ENCODE measurements at regions not wholly inside any gene's neighbourhood (a gene's known extent, or its start where the extent isn't known, plus 50 kb on each side); places are given as distances from the start of the nearest gene placed in this dataset.

- TF ChIP-seq POLR2AphosphoS5 (IDR thresholded peaks at IDR 0.05; ENCODE audit: borderline replicate concordance, low read depth, low read length) (no peak), EZH2 (IDR thresholded peaks at IDR 0.05) (no peak), FOXP2 (optimal IDR thresholded peaks at IDR 0.05; ENCODE audit: control extremely low read depth, extremely low read length, insufficient read depth) (no peak)
- Histone ChIP-seq H3K9me3 (ENCODE audit: low read depth, low read length) (no peaks in the 10 kb centered on the region), H3K9ac (ENCODE audit: insufficient read length) (no peak overlapping the region), H3K4me3 (no peak overlapping the region), H3K36me3 (ENCODE audit: insufficient read depth, low read length) (no peaks in the 10 kb centered on the region), H3K27ac (no peak overlapping the region)
- no peak for DNase-seq (ENCODE audit: low read depth, low spot score)
Measured at GRCh38 chr10:78550090-78550489, 516.4 kb downstream of the RPS24 start.

- TF ChIP-seq FOXP2 (optimal IDR thresholded peaks at IDR 0.05; ENCODE audit: control extremely low read depth, extremely low read length, insufficient read depth), result no peak
- no peak for TF ChIP-seq POLR2AphosphoS5 (IDR thresholded peaks at IDR 0.05; ENCODE audit: borderline replicate concordance, low read depth, low read length)
- no peak for TF ChIP-seq EZH2 (IDR thresholded peaks at IDR 0.05)
- H3K27ac ChIP-seq, result no peak overlapping the region
Measured at GRCh38 chr10:78550716-78551115, 517.1 kb downstream of the RPS24 start.

GRCh38 chr10:78551184-78552005 is 517.4 kb upstream of the ZMIZ1 start:
- Histone ChIP-seq H3K27ac (no peak overlapping the region), H3K9ac (ENCODE audit: insufficient read length) (no peak overlapping the region), H3K9me3 (ENCODE audit: low read depth, low read length) (no peaks in the 10 kb centered on the region), H3K4me3 (no peak overlapping the region), H3K36me3 (ENCODE audit: insufficient read depth, low read length) (no peaks in the 10 kb centered on the region)
- DNase-seq (ENCODE audit: low read depth, low spot score), result no peak
- no peak for TF ChIP-seq FOXP2 (optimal IDR thresholded peaks at IDR 0.05; ENCODE audit: control extremely low read depth, extremely low read length, insufficient read depth)
- TF ChIP-seq POLR2AphosphoS5 (IDR thresholded peaks at IDR 0.05; ENCODE audit: borderline replicate concordance, low read depth, low read length), result no peak
- TF ChIP-seq EZH2 (IDR thresholded peaks at IDR 0.05), result no peak

More at GRCh38 chr10:78550716-78551115, 517.1 kb downstream of the RPS24 start:
- H3K9ac ChIP-seq (ENCODE audit: insufficient read length), result no peak overlapping the region
- DNase-seq (ENCODE audit: low read depth, low spot score), result no peak
- H3K4me3 ChIP-seq, result no peak overlapping the region
- H3K36me3 ChIP-seq (ENCODE audit: insufficient read depth, low read length), result no peaks in the 10 kb centered on the region
- H3K9me3 ChIP-seq (ENCODE audit: low read depth, low read length), result no peaks in the 10 kb centered on the region

- DNase-seq (ENCODE audit: low read depth, low spot score), result no peak
- TF ChIP-seq EZH2 (IDR thresholded peaks at IDR 0.05) (no peak), FOXP2 (optimal IDR thresholded peaks at IDR 0.05; ENCODE audit: control extremely low read depth, extremely low read length, insufficient read depth) (no peak), POLR2AphosphoS5 (IDR thresholded peaks at IDR 0.05; ENCODE audit: borderline replicate concordance, low read depth, low read length) (no peak)
- Histone ChIP-seq H3K36me3 (ENCODE audit: insufficient read depth, low read length) (no peaks in the 10 kb centered on the region), H3K9me3 (ENCODE audit: low read depth, low read length) (no peaks in the 10 kb centered on the region), H3K9ac (ENCODE audit: insufficient read length) (no peak overlapping the region), H3K27ac (0 out of 2 replicates have a peak overlapping the region, but pooled peaks have one; percentile 42), H3K4me3 (no peak overlapping the region)
Measured at GRCh38 chr10:78552261-78552811, 516.4 kb upstream of the ZMIZ1 start.

- Histone ChIP-seq H3K9ac (ENCODE audit: insufficient read length) (no peak overlapping the region), H3K36me3 (ENCODE audit: insufficient read depth, low read length) (no peaks in the 10 kb centered on the region), H3K27ac (no peak overlapping the region), H3K4me3 (no peak overlapping the region), H3K9me3 (ENCODE audit: low read depth, low read length) (no peaks in the 10 kb centered on the region)
- DNase-seq (ENCODE audit: low read depth, low spot score), result no peak
- TF ChIP-seq EZH2 (IDR thresholded peaks at IDR 0.05), result no peak
- TF ChIP-seq FOXP2 (optimal IDR thresholded peaks at IDR 0.05; ENCODE audit: control extremely low read depth, extremely low read length, insufficient read depth), result no peak
- no peak for TF ChIP-seq POLR2AphosphoS5 (IDR thresholded peaks at IDR 0.05; ENCODE audit: borderline replicate concordance, low read depth, low read length)
Measured at GRCh38 chr10:78553792-78554191, 515.0 kb upstream of the ZMIZ1 start.

- Histone ChIP-seq H3K9me3 (ENCODE audit: low read depth, low read length) (no peaks in the 10 kb centered on the region), H3K9ac (ENCODE audit: insufficient read length) (no peak overlapping the region), H3K4me3 (no peak overlapping the region), H3K36me3 (ENCODE audit: insufficient read depth, low read length) (no peaks in the 10 kb centered on the region), H3K27ac (no peak overlapping the region)
- TF ChIP-seq EZH2 (IDR thresholded peaks at IDR 0.05) (no peak), FOXP2 (optimal IDR thresholded peaks at IDR 0.05; ENCODE audit: control extremely low read depth, extremely low read length, insufficient read depth) (no peak), POLR2AphosphoS5 (IDR thresholded peaks at IDR 0.05; ENCODE audit: borderline replicate concordance, low read depth, low read length) (no peak)
- DNase-seq (ENCODE audit: low read depth, low spot score), result no peak
Measured at GRCh38 chr10:78555128-78555527, 513.6 kb upstream of the ZMIZ1 start.

- Histone ChIP-seq H3K4me3 (no peak overlapping the region), H3K9ac (ENCODE audit: insufficient read length) (no peak overlapping the region), H3K36me3 (ENCODE audit: insufficient read depth, low read length) (no peaks in the 10 kb centered on the region), H3K27ac (no peak overlapping the region), H3K9me3 (ENCODE audit: low read depth, low read length) (no peaks in the 10 kb centered on the region)
- no peak for DNase-seq (ENCODE audit: low read depth, low spot score)
- TF ChIP-seq FOXP2 (optimal IDR thresholded peaks at IDR 0.05; ENCODE audit: control extremely low read depth, extremely low read length, insufficient read depth), result no peak
- no peak for TF ChIP-seq POLR2AphosphoS5 (IDR thresholded peaks at IDR 0.05; ENCODE audit: borderline replicate concordance, low read depth, low read length)
- TF ChIP-seq EZH2 (IDR thresholded peaks at IDR 0.05), result no peak
Measured at GRCh38 chr10:78556705-78557432, 511.9 kb upstream of the ZMIZ1 start.

- no peak for DNase-seq (ENCODE audit: low read depth, low spot score)
- TF ChIP-seq EZH2 (IDR thresholded peaks at IDR 0.05) (no peak), FOXP2 (optimal IDR thresholded peaks at IDR 0.05; ENCODE audit: control extremely low read depth, extremely low read length, insufficient read depth) (no peak), POLR2AphosphoS5 (IDR thresholded peaks at IDR 0.05; ENCODE audit: borderline replicate concordance, low read depth, low read length) (no peak)
- Histone ChIP-seq H3K36me3 (ENCODE audit: insufficient read depth, low read length) (no peaks in the 10 kb centered on the region), H3K4me3 (no peak overlapping the region), H3K9ac (ENCODE audit: insufficient read length) (no peak overlapping the region), H3K9me3 (ENCODE audit: low read depth, low read length) (no peaks in the 10 kb centered on the region), H3K27ac (no peak overlapping the region)
Measured at GRCh38 chr10:78557433-78557925, 511.3 kb upstream of the ZMIZ1 start.

All from SK-N-MC (cell line).